ENCODE measurements at regions not wholly inside any gene's neighbourhood (a gene's known extent, or its start where the extent isn't known, plus 50 kb on each side); places are given as distances from the start of the nearest gene placed in this dataset.

GRCh38 chr13:55199134-55199533 is 1941.6 kb upstream of the PRR20A start:
- peaks cover 10% of the 10 kb centered on the region; the same call in 1 of the 2 replicates for H3K9me3 ChIP-seq (ENCODE audit: control insufficient read depth, insufficient read depth, low read length)
- no peaks in the 10 kb centered on the region for H3K27me3 ChIP-seq (ENCODE audit: control insufficient read depth, insufficient read depth, low read length)
- ChIA-PET POLR2A (no interaction called here), CTCF (no interaction called here)
- no peak overlapping the region for H3K27ac ChIP-seq (ENCODE audit: low read depth, low read length)
- TF ChIP-seq CTCF (IDR thresholded peaks at IDR 0.05; ENCODE audit: low read depth, low read length), result no peak
- H3K4me3 ChIP-seq (ENCODE audit: low read depth, low read length), result no peak overlapping the region
- DNase-seq (ENCODE audit: low read depth, low spot score), result no peak

- CTCF ChIA-PET, result no interaction called here
- Histone ChIP-seq H3K27ac (ENCODE audit: low read depth, low read length) (no peak overlapping the region), H3K4me3 (ENCODE audit: low read depth, low read length) (no peak overlapping the region), H3K9me3 (ENCODE audit: control insufficient read depth, insufficient read depth, low read length) (no peaks in the 10 kb centered on the region), H3K27me3 (ENCODE audit: control insufficient read depth, insufficient read depth, low read length) (no peaks in the 10 kb centered on the region)
- DNase-seq (ENCODE audit: low read depth, low spot score), result no peak
- no peak for TF ChIP-seq CTCF (IDR thresholded peaks at IDR 0.05; ENCODE audit: low read depth, low read length)
- POLR2A ChIA-PET, result no interaction called here
These were observed 1925.8 kb upstream of the PRR20A start for GRCh38 chr13:55214841-55215345.

GRCh38 chr13:55219538-55219937 is 1921.2 kb upstream of the PRR20A start:
- Histone ChIP-seq H3K4me3 (ENCODE audit: low read depth, low read length) (no peak overlapping the region), H3K27me3 (ENCODE audit: control insufficient read depth, insufficient read depth, low read length) (no peaks in the 10 kb centered on the region), H3K27ac (ENCODE audit: low read depth, low read length) (no peak overlapping the region), H3K9me3 (ENCODE audit: control insufficient read depth, insufficient read depth, low read length) (no peaks in the 10 kb centered on the region)
- DNase-seq (ENCODE audit: low read depth, low spot score), result no peak
- TF ChIP-seq CTCF (IDR thresholded peaks at IDR 0.05; ENCODE audit: low read depth, low read length), result no peak
- ChIA-PET CTCF (no interaction called here), POLR2A (no interaction called here)

- DNase-seq (ENCODE audit: low read depth, low spot score), result no peak
- H3K27me3 ChIP-seq (ENCODE audit: control insufficient read depth, insufficient read depth, low read length), result no peaks in the 10 kb centered on the region
- CTCF ChIA-PET, result interaction anchor here (0.5 kb wide), 1 partner anchor 466 kb away, joined by 3 read pairs; no protein-coding TSS in a partner anchor
- H3K27ac ChIP-seq (ENCODE audit: low read depth, low read length), result no peak overlapping the region
- TF ChIP-seq CTCF (IDR thresholded peaks at IDR 0.05; ENCODE audit: low read depth, low read length), result no peak
- H3K4me3 ChIP-seq (ENCODE audit: low read depth, low read length), result no peak overlapping the region
- H3K9me3 ChIP-seq (ENCODE audit: control insufficient read depth, insufficient read depth, low read length), result peaks cover 5% of the 10 kb centered on the region; the same call in 1 of the 2 replicates
- POLR2A ChIA-PET, result no interaction called here
These were observed 1910.7 kb upstream of the PRR20A start for GRCh38 chr13:55229906-55230569.

GRCh38 chr13:55230570-55230908 is 1910.2 kb upstream of the PRR20A start:
- POLR2A ChIA-PET, result no interaction called here

More at GRCh38 chr13:55230570-55230908, 1910.2 kb upstream of the PRR20A start:
- CTCF ChIA-PET, result no interaction called here
- H3K4me3 ChIP-seq (ENCODE audit: low read depth, low read length), result no peak overlapping the region
- DNase-seq (ENCODE audit: low read depth, low spot score), result no peak
- no peak overlapping the region for H3K27ac ChIP-seq (ENCODE audit: low read depth, low read length)
- peaks cover 5% of the 10 kb centered on the region; the same call in 1 of the 2 replicates for H3K9me3 ChIP-seq (ENCODE audit: control insufficient read depth, insufficient read depth, low read length)
- H3K27me3 ChIP-seq (ENCODE audit: control insufficient read depth, insufficient read depth, low read length), result no peaks in the 10 kb centered on the region
- TF ChIP-seq CTCF (IDR thresholded peaks at IDR 0.05; ENCODE audit: low read depth, low read length), result no peak

All from AG04450 (cell line).